ENCODE measurements at regions not wholly inside any gene's neighbourhood (a gene's known extent, or its start where the extent isn't known, plus 50 kb on each side); places are given as distances from the start of the nearest gene placed in this dataset.
"Not testable (repeated sequence)": the region's sequence is repeated elsewhere in the genome, so short reads cannot be mapped to it uniquely, and the experiment has no call there.

DNA sequence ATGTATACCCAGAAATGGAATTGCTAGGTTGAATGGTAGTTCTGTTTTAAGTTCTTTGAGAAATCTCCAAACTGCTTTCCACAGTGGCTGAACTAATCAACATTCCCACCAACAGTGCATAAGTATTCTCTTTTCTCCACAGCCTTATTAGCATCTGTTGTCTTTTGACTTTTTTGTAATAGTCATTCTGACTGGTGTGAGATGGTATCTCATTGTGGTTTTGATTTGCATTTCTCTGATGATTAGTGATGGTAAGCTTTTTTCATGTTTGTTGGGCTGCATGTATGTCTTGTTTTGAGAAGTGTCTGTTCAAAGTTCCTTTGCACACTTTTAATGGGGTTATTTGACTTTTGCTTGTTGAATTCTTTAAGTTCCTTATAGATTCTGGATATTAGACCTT, 52.4 kb upstream of the EHHADH start:
- intact Hi-C loops (cut with DNase I; ENCODE audit: low total_unique reads); H3K36me3 ChIP-seq: not testable (repeated sequence)

DNA sequence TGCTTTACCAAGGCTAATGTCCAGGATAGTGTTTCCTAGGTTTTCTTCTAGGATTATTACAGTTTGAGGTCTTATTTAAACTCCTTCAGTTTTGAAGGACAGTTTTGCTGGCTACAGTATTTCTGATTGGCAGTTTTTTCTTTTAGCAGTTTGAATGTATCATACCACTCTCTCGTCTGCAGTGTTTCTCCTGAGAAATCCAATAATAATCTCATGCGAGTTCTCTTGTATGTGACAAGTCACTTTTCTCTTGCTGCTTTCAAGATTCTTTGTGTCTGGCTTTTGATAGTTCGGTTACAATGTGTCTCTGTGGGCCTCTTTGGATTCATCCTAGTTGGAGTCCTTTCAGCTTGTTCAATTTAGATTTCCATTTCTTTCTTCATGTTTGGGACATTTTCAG, 53.0 kb upstream of the EHHADH start:
- Histone ChIP-seq H3K9me3 (peaks cover 5 to 7% of the 10 kb centered on the region in 2 donors), H3K4me1 (no peaks in the 10 kb centered on the region), H3K36me3 (no peaks in the 10 kb centered on the region), H3K27ac (no peak overlapping the region), H3K27me3 (no peaks in the 10 kb centered on the region), H3K4me3 (no peak overlapping the region)
- DNase-seq (ENCODE audit: low spot score in 2 of 2), result no peak
- intact Hi-C loops (cut with DNase I; ENCODE audit: low total_unique reads), result no loop called here
- TF ChIP-seq POLR2A (IDR thresholded peaks at IDR 0.05) (no peak), POLR2AphosphoS5 (IDR thresholded peaks at IDR 0.05) (no peak)
- TF ChIP-seq, protein P1, sequence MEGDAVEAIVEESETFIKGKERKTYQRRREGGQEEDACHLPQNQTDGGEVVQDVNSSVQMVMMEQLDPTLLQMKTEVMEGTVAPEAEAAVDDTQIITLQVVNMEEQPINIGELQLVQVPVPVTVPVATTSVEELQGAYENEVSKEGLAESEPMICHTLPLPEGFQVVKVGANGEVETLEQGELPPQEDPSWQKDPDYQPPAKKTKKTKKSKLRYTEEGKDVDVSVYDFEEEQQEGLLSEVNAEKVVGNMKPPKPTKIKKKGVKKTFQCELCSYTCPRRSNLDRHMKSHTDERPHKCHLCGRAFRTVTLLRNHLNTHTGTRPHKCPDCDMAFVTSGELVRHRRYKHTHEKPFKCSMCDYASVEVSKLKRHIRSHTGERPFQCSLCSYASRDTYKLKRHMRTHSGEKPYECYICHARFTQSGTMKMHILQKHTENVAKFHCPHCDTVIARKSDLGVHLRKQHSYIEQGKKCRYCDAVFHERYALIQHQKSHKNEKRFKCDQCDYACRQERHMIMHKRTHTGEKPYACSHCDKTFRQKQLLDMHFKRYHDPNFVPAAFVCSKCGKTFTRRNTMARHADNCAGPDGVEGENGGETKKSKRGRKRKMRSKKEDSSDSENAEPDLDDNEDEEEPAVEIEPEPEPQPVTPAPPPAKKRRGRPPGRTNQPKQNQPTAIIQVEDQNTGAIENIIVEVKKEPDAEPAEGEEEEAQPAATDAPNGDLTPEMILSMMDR (IDR thresholded peaks at IDR 0.05), result no peak

More for the DNA sequence above, 52.4 kb upstream of the EHHADH start:
- not testable (repeated sequence) for H3K27me3 ChIP-seq; H3K4me1 ChIP-seq; H3K27ac ChIP-seq; DNase-seq (ENCODE audit: low spot score in 2 of 2); H3K4me3 ChIP-seq; H3K9me3 ChIP-seq

DNA sequence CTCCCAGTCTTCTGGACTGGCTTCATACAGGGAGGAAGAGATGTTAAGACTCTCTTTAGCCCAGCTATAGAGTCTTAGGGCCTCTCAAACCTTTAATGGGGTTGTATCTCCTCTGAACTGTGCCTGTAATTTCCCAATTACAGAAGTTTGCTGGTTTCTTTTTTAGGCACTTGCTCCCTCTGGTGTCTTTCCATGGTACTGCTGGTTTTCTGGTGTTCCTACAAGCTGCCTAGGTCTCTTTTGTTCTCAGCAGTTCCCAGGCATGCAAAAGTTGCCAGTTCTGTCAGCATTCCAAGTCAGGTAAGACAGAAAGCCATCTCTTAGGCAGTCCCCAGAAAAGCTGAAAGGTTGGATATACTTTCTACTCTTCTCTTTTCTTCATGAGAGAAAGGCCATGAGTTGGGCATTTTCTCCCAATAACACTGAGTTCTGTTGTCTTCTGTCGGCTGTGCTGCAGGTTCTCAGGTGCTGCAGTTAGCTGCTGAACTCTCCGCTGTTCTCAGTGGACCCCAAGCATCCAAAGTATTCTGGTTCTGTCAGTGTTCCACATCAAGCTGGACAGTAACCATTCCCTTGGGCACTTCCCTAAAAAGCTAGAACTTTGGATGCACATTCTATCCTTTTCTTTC, 54.4 kb upstream of the EHHADH start:
- TF ChIP-seq, protein P1 (IDR thresholded peaks at IDR 0.05), result peak; percentile 12 to 50 (median 45)
- no peak for TF ChIP-seq POLR2A (IDR thresholded peaks at IDR 0.05)
- TF ChIP-seq POLR2AphosphoS5 (IDR thresholded peaks at IDR 0.05), result no peak

DNA sequence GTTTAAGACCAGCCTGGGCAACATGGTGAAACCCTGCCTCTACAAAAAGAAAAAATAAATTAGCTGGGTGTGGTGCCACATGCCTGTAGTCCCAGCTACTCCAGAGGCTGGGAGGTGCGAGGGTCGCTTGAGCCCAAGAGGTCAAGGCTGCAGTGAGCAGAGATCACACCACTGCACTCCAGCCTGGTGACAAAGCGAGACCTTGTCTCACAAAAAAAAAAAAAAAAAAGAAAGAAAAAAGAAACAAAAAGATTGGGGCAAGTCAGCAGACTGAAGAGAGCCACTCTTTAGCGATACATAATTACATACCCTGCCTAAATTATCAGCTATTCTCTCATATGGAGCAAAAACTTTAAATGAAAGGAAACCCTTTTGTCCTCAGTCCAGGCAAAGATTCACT, 53.6 kb upstream of the MAP3K13 start:
- H3K9me3 ChIP-seq, result peaks cover 5 to 7% of the 10 kb centered on the region in 2 donors
- H3K36me3 ChIP-seq, result no peaks in the 10 kb centered on the region
- H3K27me3 ChIP-seq, result no peaks in the 10 kb centered on the region
- no peak for TF ChIP-seq POLR2AphosphoS5 (IDR thresholded peaks at IDR 0.05)
- TF ChIP-seq, protein P1 (IDR thresholded peaks at IDR 0.05), result no peak
- H3K4me1 ChIP-seq, result no peaks in the 10 kb centered on the region
- no peak for DNase-seq (ENCODE audit: low spot score in 2 of 2)
- intact Hi-C loops (cut with DNase I; ENCODE audit: low total_unique reads), result no loop called here
- H3K4me3 ChIP-seq, result no peak overlapping the region
- H3K27ac ChIP-seq, result no peak overlapping the region

More for the DNA sequence above, 54.4 kb upstream of the EHHADH start:
- Histone ChIP-seq H3K27ac (no peak overlapping the region), H3K4me3 (no peak overlapping the region), H3K4me1 (no peaks in the 10 kb centered on the region), H3K9me3 (peaks cover 5 to 7% of the 10 kb centered on the region in 2 donors), H3K36me3 (no peaks in the 10 kb centered on the region), H3K27me3 (no peaks in the 10 kb centered on the region)
- intact Hi-C loops (cut with DNase I; ENCODE audit: low total_unique reads), result no loop called here
- no peak for DNase-seq (ENCODE audit: low spot score in 2 of 2)

DNA sequence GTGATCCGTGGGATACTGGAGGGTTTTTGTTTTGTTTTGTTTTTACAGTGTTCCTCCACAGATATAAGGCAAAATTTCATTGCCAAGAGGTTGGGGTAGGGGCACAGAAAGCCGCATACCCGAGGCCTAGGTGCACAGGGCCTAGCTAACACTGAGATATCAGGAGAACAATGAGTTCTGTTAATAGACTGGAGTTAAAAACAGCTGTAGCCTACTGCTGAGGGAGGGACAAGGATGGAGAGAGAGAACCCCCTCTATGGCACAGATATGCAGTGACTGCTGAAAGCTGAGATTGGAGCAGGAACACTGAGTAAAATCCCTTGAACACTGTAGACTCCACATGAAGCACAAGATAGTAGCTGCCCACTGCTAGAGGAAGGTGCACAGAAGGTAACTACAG, 53.1 kb upstream of the MAP3K13 start:
- no peaks in the 10 kb centered on the region for H3K27me3 ChIP-seq
- H3K4me1 ChIP-seq, result no peaks in the 10 kb centered on the region
- DNase-seq (ENCODE audit: low spot score in 2 of 2), result no peak
- no peaks in the 10 kb centered on the region for H3K36me3 ChIP-seq
- H3K4me3 ChIP-seq, result no peak overlapping the region
- TF ChIP-seq POLR2A (IDR thresholded peaks at IDR 0.05) (no peak), POLR2AphosphoS5 (IDR thresholded peaks at IDR 0.05) (no peak)
- TF ChIP-seq, protein P1 (IDR thresholded peaks at IDR 0.05), result no peak
- intact Hi-C loops (cut with DNase I; ENCODE audit: low total_unique reads), result no loop called here
- peaks cover 5 to 7% of the 10 kb centered on the region in 2 donors for H3K9me3 ChIP-seq
- no peak overlapping the region for H3K27ac ChIP-seq

DNA sequence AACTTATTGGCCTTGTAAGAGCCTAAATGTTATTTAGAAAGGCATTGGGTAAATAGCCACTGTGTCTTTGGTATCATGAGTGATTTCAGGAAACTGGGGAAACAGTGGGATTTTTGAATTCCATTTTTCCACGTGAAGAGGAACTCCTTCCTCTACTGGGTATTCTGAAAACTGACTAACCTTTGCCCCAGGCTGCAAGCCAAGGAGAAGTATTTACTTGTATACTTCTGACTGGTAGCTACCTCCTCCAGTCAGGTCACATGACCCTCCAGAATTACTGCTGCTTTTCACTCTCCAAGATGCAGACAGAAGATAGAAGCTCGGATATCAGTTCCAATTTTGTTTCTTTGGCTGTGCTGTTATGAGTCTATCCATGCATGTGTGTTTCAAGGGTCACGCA, 50.9 kb upstream of the MAP3K13 start:
- Histone ChIP-seq H3K9me3 (peaks cover 5 to 7% of the 10 kb centered on the region in 2 donors), H3K36me3 (no peaks in the 10 kb centered on the region), H3K4me3 (no peak overlapping the region), H3K27me3 (no peaks in the 10 kb centered on the region), H3K4me1 (no peaks in the 10 kb centered on the region), H3K27ac (no peak overlapping the region)
- intact Hi-C loops (cut with DNase I; ENCODE audit: low total_unique reads), result no loop called here
- no peak for TF ChIP-seq POLR2A (IDR thresholded peaks at IDR 0.05)
- DNase-seq (ENCODE audit: low spot score in 2 of 2), result no peak
